ENCODE measurements at regions not wholly inside any gene's neighbourhood (a gene's known extent, or its start where the extent isn't known, plus 50 kb on each side); places are given as distances from the start of the nearest gene placed in this dataset.

DNA sequence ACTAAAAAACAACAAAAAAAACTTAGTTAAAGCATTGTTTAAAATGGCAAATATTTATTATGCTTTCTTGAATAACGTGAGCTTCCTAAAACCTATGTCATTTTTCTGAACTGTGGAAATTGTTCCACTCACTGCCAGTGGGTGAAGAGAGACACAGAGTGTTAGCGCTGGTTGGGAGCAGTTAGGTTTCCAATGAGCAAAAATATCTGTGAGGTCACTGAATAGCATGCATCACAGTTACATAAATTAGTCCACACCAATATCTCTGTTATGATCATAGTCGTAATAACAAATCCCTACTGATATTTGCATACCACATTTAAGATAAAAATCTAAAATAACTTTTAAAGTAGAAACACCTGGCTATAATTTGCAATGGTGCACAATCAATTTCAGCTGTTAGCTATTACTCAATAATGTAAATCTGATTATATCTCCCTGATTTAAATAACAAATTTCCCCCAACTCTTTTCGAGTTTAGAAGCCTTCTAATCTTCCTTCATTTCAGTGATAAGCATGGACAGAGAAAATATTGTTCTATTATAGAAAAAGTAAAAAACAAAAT, 1094.0 kb upstream of the KLHL29 start:
- no peak for DNase-seq

DNA sequence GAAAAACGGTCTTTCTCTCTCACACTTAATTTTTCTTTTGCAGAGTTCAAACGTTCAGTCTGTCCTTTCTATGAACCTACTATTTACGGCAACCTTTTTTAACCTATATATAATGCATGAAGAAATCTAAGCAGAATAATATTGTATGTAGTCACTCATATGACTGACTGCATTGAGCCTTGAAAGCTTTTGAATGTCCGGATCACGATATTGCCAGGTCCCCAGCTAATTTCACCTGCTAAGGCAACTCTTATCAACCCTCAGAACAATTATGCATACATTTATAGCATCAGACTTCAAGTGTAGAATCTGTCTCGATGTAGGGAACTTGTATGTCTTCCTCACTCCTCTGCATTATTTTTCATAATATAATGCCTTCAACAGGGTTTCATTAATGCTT, 1083.8 kb upstream of the KLHL29 start:
- no peak for DNase-seq

DNA sequence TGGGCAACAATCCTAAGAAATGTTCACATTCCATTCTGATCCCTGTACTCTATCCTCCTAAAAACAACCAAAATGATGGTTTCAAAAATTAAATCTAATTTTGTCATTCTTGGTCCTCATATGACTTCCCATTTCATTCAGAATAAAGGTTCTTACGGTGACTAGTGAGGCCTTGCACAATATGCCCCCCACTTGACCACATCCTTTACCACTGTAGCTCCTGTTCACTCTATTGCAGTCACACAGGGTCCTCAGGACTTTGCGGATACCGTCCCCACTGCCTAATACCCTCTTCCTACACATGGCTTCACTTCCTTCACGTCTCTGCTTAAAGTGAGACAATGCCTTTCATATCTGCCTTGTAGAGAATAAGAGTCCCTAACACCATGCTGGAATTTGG, 1058.7 kb upstream of the KLHL29 start:
- DNase-seq: no peak

DNA sequence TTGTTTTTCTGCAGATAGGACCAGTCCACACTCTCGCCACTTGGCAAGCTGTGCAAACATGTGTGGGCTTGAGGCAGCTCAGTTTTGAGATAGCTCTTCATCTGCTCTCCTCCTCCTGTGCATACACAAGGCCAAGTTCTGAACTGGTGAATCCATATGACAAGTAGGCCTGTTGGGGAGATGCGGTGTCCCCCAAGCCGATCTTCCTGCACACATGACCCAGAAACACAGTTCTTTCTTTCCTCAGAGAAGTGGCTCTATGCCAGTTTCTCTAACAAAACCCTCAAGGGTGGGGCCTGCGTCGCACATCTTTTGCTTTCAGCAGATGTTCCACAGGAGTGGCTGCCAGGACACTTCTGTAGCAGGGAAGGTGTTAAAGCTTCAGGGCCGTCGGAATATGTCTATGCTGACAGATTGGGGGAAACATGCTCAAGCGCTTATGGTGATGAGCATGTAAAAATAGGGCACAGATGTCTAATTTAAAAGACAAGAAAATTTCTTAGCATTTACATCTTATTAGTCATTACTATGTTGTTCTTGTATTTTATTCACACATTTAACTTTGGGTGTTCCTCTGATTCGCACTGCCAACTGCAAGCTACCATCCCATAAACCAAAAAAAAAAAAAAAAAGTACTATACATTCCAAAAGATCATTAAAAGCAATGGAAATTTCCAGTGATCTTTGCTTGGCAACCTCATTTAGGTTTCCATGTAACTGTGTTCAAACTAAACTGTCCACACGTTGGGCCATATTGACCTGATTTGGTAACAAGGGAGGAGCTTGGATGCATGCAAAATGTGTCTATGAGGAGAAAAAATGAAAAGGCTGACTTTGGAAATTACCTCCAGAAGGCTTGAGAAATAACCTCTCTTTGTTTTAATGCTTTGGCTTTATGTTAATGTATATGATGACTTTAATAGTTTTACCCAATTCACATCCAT, 1055.5 kb upstream of the KLHL29 start:
- no peak for DNase-seq

DNA sequence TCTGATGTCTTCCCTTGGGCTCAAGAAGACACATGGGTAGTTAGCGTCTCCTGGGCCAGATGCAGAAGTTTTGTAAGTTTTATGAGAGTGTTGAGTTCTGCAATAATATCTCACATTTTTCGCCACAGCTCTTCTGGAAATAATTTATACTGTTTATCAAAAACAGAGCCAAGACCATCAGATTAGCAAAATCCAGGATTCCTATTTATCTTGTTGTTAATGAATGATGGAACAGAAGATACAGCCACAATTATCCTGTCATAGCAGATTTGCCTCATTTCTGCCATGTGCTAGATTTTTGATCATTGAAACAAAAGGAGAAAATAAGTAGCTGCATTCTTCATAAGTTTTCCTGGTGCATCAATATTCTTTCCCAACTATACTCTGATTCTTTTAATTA, 1048.6 kb upstream of the KLHL29 start:
- no peak for DNase-seq

DNA sequence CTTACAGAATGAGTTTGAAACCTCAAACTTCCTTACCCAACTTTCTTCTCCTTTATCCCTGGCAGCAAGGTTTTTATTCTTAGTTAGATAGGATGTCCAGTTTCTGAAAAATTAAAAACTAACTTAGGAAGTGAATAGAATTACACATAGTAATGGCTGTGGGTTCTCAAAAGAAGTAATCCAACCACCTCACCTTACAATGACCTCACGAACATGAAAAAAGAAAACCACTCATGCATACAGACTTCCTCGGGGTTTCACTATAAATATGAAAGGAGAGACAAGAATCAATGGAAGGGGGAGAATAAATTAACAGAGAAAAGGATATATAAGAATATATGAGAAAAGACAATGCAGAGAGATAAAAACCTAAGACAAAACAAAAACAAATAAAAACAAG, 1044.3 kb upstream of the KLHL29 start:
- no peak for DNase-seq

DNA sequence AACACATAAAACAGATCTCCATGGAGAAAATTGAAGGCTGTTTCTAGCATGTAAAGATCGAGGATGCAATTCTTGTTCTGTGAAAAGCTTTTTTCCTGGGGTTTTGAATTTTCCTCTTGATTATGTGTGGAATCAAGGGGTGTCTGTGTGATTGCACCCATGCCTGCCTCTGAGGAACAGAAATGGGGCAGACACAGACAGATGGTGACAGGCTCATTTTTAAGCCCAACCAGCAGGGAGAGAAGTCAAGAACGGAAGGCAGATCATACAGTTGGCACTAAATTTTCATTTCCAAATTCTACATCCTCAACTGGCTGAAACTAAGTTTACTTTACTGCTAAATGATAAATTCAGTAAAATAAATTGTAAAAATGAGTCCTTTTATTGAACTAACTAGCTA, 1037.7 kb upstream of the KLHL29 start:
- no peak for DNase-seq

DNA sequence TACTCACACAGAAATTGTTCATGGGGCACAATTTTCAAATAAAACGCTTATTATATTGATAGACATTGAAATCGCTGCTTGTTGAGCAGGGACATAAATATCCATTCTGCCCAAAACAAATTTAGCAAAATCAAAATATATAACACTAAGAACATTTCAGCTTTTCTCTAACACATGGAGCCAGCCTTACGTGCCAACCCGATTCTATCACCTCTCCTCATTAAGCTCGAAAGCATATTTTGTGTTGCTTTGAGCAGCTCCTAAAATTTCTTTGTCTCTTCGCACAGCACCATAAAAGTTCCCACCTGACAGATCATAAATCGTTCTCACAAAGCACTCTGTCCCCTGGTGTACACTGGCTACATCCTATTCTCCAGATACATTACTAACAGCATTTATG, 1034.4 kb upstream of the KLHL29 start:
- DNase-seq: no peak

DNA sequence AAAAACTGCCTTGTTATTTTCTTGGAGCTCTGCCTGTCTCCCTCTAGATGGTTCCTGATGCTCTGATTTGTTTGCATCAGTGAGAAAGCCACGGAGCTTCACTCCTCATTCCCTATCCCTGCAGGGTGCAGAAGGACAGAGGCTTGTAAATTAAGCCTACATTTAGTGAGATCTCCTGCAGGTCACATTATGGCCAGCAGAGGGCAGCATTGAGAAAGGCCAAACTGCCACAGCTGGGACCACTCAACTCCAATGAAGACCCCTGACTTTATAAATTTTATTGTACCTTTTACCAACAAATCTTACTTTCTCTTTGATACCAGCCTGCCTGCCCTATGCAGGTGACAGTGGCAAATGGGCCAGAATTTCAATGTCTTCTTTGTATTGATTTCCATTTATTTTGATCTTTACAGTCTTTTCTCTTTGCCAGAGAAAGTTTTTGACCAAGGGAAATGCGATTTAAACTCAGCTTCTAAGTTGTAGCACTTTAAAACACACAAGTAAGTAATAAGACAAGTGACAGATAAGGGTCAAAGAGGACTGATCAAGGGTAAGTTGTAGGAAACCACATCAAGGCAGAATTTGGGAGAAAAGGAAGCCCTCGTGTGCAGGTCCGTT, 1029.1 kb upstream of the KLHL29 start:
- DNase-seq: peak; percentile 78

DNA sequence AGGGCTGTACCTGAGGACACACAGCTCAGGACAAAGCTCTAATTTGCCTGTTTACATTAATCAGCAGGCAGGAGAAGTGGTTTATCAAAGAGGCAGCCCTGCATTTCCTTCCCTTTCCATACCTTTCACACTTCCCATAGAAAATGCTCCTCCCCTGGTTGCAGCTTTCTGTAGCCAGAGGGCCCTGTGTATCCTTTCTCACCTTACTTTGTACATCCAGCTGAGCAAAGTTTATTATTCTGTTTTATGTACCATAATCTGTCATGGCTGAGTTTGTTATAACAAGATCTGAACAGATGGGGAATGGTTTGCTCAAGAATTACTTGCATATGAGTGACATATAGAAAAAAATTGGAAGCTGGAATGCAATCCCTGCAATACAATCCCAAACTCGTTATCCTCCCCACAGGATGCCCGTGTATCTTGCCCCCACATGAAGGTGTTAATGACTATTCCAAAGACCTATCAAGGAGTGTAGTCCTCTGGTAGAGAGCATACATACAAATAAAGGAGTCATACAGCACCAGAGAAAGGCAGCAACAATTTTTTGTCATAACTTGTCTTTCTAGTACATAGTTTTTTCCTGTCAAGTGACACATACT, 1025.8 kb upstream of the KLHL29 start:
- no peak for DNase-seq

DNA sequence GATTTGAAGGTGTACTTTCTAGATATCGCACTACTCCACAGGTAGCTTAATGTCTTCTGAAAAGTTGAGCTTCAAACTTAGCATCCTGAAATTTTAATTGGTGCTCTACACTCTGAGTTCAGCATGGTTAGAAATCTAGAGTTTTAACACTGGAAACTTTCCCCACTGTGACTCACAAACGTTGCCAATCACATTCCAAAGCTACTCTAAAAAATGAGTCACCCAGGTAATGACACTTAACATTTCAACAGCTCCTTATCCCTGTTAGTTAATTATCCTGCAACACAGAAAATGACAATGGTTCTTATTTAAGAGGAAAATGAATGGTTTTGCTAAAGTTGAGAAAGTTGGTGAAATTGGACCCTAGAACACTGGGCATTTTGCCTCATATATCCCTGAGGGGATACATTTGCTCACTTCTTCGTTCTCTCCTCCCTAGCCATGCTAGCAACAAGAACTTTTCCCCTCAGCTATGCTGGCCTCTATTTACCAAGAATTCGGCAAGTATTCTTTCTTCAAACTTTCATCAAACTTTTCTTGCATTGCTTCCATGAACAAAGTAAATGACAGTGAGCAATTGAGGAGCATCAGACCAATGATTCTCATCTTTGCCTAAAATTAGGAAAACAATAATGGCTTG, 1024.1 kb upstream of the KLHL29 start:
- DNase-seq: no peak

DNA sequence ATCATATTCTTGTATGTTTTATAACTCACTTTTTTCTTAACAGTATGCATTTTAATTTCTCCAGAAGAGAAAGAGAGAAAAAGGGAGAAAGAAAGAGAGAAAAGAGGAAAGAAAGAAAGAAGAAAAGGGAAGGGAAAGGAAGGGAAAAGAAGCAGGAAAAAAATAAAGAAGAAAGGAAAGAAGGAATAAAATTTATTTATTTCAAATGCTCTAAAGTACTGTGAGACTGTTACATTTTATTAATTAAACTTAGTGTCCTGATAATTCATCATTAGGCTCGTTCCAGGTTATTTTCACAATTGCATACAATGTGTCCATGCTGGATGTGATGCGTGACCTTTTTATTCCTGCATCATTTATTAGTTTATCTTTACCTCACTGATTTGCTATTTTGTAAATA, 1023.4 kb upstream of the KLHL29 start:
- DNase-seq: no peak

DNA sequence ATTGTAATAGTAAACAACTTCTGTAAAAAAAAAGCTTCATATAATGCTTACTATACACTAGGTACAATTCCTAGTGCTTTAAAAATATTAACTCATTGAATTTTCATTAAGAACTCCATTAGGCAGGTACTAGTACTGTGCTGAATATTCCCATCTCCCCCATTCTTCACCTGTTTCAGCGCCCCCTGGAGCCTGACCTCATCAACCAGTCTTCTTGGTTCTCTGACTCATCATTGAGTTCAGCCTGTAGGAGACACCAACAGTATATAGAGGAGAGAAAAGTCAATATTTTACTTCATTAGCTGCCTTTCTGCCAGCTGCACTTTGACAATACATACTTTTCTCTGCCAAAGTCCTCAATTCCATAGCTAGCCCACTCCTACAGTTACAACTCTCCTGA, 1009.9 kb upstream of the KLHL29 start:
- DNase-seq: no peak

DNA sequence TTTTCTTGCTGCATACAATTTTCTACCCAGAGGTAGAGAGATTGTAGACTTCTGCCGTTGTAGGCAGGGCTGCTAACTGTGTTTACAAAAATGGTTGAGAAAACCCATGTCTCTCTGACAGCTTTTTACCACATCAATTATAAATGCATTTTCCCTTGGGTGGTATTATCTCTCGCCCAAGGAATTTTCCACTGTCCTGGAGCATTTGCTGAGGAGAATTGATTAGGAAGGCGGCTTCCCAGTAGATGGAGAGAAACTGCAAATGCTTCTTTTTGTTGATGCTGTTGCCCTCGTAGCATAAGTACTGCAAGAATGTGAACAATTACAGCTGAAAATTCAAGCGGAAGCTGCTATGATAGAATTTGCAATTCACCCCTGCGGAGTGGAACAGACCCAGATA, 1007.7 kb upstream of the KLHL29 start:
- DNase-seq: no peak

DNA sequence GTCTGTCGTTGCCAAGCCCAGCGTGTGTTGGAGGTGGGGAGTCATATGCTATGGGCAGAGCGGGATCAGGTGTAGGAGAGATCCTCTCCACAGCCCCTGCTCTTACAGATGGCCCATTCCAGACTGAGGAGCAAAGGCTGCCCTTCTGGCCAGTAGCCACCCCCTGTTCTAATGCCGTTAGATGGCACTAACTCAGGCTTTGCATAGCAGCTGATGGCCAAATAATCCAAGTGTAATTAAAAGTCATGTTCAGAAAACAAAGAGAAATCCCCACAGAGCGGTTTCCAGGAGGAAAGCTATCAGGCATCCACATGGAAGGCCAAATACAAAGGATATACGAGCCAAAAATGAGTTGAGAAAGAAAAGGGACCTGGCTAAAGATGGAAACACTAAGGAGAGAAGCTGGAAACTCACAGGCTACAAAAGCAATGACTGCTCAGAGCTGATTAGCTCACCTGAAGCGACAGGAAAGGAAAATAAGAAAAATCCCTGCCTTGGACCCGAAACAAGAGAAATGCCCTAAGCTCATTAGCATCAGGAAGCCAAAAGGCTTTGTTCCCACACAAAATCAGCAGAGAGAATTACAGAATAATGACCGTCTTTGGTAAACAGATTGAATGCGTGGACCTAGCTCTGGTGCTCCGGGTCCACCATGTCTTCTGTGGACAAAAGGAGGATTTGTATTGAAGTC, 1002.4 kb upstream of the KLHL29 start:
- DNase-seq: no peak

DNA sequence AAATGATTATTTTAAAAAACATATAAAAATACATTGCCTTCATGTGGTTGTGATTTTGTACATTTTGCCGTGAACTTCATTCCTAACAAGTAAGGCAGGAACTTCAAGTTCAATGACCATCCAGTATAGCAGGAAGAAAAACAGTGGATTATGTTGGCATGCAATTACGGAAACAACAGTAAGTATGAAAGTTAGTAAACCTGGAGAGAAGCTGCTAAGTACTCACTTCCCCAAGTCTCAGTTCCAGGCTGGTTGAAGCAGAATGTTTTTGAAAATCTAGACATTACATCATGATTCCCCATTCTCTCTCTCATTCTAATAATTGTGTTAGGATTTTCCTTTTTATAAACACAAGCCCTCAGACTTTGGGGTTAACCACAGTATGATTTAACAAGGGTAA, 987.1 kb upstream of the KLHL29 start:
- DNase-seq: no peak

DNA sequence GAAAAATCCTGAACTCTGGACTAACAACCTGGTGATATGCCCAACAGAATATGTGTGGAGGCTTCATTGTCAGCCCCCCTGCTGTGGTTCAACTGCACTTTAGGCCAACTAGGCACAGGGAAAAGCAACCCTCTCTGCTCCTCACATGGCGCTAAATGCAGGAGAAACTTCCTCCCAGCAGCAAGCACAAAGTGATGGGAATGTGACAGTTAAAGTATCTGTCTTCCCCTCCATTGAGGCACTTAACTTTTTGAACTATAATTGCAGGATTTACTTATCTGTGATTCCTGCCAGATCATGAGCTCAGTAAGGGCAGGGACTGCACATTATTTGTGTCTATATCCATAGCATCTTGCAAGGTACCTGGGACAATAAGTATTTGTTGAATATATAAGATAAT, 981.2 kb upstream of the KLHL29 start:
- DNase-seq: no peak

DNA sequence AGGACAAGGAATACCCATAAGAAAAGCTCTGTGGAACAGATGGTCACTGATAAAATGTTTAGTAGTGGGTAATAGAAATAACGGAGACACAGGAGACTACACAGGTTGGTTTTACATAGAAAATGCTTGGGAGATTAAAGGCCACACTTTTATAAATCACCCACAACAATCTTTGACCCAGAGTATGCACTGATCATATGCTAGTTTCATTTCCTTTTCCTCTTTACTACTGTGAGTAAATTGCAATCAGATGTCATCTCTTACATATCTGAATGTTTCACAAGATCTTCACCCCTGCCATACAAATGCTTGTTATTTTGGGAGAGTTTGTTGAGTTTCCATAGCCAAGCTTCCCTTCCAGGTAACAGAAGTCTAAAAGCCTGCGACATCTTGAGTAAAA, 978.4 kb upstream of the KLHL29 start:
- DNase-seq: no peak

DNA sequence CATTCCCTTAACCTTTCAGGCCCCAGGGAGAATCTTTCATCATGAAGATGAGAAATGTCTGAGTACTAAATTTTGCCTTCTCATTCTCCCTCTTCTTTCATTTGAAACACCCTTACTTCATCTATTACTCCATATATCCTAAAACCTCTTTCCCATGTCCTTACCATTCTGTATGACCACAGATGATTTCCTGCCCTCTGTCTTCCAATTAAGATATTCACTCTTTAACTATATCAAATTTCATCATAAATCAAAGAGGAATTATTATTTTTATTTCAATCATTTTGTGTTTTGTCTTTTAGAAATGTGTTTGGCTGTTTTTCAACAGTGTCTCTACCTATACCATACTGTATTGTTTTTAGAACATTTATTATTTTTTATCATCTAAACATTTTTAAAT, 964.9 kb upstream of the KLHL29 start:
- DNase-seq: no peak

DNA sequence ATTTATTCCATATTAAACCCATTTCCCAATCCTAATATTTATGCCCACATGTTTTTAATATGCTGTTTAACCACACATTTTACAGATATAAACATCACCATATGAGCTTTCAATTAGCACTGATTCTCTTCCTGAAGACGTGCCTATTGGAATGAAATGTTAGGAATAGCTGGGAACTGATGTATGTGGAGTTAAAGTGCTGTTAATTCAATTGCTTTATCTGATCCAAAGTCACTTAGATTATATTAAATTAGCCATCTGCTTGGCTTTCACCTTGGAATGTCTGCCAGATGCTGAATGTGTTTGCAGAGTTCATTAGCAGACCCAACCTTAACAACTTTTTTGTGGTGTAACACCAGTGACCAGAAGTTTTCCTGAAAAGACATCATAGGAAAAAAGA, 942.9 kb upstream of the KLHL29 start:
- DNase-seq: no peak

DNA sequence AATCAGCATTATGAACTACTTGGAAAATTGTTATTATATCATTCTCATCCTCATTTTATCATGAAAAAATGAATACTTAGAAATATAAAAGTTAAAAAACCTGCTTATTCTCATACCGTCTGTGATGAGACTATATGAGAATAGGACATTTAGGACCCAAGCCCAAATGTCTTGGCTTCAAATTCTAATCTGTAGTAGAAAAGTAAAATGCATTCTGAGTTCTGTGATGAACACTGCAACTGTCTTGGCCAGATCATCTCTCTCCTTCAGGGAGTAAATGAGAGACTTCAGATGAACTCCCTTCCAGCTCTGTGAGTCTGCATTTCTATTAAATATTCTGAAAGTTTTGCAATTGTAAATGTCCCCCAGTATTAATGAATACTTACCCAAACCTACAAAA, 940.7 kb upstream of the KLHL29 start:
- no peak for DNase-seq

DNA sequence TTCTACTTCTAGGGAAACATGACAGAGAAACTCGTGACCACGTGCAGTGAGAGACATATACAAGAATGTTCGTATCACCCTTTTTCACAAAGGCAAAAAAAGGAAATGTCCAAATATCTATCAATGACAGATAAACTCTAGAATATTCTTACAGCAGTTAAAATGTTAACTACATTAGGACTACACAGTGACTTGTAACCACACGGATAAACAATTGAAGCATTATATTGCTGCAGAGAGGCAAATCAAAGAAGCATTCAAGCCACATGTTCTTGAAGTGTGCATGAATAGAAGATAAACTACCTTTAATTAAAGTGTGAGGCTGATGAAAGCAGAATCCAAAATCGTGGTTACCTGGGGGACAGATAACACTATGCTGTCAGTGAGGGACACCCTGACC, 935.3 kb upstream of the KLHL29 start:
- DNase-seq: no peak

DNA sequence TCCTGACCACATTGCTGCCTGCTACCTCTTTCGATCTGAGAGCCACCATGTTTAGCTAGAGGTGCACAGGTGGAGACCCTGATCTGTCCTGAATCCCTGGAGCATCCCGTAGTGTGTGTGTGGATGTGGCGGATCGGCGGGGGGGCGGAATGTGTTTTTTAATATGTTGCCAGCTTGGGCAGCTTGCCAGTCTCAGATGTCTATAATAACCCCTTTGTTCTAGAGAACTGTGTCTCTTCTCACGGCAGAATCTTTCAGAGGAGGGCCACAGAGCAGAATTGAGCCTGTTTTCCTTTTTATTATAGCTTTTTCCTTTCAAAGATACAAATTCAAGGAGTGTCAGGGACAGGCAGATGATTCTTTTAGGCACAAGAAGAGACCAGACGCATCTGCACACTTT, 934.1 kb upstream of the KLHL29 start:
- DNase-seq: no peak
